GM12878 (cell line): ENCODE measurements at regions not wholly inside any gene's neighbourhood (a gene's known extent, or its start where the extent isn't known, plus 50 kb on each side); places are given as distances from the start of the nearest gene placed in this dataset.

Experiments
- CEBPB ChIP-seq, 2 experiments: fragments of 150-350 bp in 1 of 2; IDR thresholded peaks; 2 replicates each; pipeline ENCODE4 v1.6.1; 2012 to 2014; ENCODE audit warnings: low read depth in 2 of 2, low read length in 2 of 2, borderline replicate concordance in 1 of 2, inconsistent platforms in 1 of 2
- JUND ChIP-seq: IDR thresholded peaks from 2 replicates; pipeline ENCODE4 v1.6.1; 2012; ENCODE audit warnings: low read depth, mild to moderate bottlenecking, low read length, improper control_type of control experiment, moderate library complexity
- USF2 ChIP-seq: IDR thresholded peaks from 2 replicates; pipeline ENCODE4 v1.6.1; 2011; ENCODE audit warnings: low read depth, low read length, improper control_type of control experiment, borderline replicate concordance

DNA sequence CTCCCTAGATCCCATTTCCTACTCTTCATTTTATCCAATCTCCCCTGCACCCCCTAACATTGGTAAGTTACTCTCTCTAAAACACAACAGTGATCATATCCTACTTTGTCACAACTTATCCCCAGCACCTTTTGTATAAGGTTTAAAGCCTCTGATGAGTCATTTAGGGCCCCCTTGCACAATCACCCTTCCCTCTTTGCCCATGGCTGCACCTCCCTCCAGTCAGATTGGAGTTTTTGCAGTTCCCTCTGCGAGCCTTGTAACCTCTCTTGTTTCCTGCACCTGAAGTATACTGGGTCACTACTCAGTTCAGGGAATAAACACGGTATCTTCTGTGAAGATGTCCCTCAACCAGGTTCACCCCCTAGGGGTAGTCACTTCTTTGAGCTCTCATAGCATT lies 55.9 kb upstream of the ADRB1 start:
- TF ChIP-seq CEBPB (IDR thresholded peaks at IDR 0.05; ENCODE audit: borderline replicate concordance in 1 of 2, low read depth in 2 of 2, low read length in 2 of 2) (peak in 1 of 2 experiments; percentile 78; a peak in 1 of 4 replicates), USF2 (no peak), JUND (no peak)
